Mucosa of descending colon (tissue), 3 donors: ENCODE measurements at regions not wholly inside any gene's neighbourhood (a gene's known extent, or its start where the extent isn't known, plus 50 kb on each side); places are given as distances from the start of the nearest gene placed in this dataset.

ENCODE experiments used
- ATAC-seq: fragments of 200-7000 bp; cut with Tn5 transposase; one replicate; pipeline ENCODE4 v1.9.1; 2020; ENCODE audit warnings: mild to moderate bottlenecking, moderate library complexity
- DNase-seq, 3 donors: peaks; one replicate each; pipeline ENCODE4 v3.0.0-alpha.2; 2020
- H3K36me3 ChIP-seq: fragments of 200-600 bp; one replicate; pipeline ENCODE4 v1.8.0; 2021; ENCODE audit warnings: low read depth, mild to moderate bottlenecking
- H3K4me1 ChIP-seq: fragments of 200-600 bp; one replicate; pipeline ENCODE4 v1.8.0; 2021; ENCODE audit warnings: low read depth, mild to moderate bottlenecking
- H3K4me3 ChIP-seq: fragments of 200-600 bp; one replicate; pipeline ENCODE4 v1.8.0; 2021; ENCODE audit warnings: mild to moderate bottlenecking
- H3K9me3 ChIP-seq: fragments of 200-600 bp; one replicate; pipeline ENCODE4 v1.8.0; 2021; ENCODE audit warnings: mild to moderate bottlenecking
- intact Hi-C, 2 donors: fragments of 100-400 bp; cut with DNase I in 1 of 2; cut with micrococcal nuclease in 1 of 2; formaldehyde crosslinking; loops; one replicate each; pipeline versions ENCODE4 v1.11.0 to v1.11.1; 2022; cut with DNase I, micrococcal nuclease
- TF ChIP-seq, protein P1 (sequence below): fragments of 200-600 bp; IDR thresholded peaks from one replicate; pipeline ENCODE4 v1.8.0; 2022; ENCODE audit warnings: antibody characterized with exemption, mild to moderate bottlenecking
- donor health status: DM: no; HTN: no; CAD: no; lungs with moderate emphysema.
- donor health status: DM: no; HTN: no; CAD: no.
- donor health status: DM: no; HTN: yes; CAD: no.

DNA sequence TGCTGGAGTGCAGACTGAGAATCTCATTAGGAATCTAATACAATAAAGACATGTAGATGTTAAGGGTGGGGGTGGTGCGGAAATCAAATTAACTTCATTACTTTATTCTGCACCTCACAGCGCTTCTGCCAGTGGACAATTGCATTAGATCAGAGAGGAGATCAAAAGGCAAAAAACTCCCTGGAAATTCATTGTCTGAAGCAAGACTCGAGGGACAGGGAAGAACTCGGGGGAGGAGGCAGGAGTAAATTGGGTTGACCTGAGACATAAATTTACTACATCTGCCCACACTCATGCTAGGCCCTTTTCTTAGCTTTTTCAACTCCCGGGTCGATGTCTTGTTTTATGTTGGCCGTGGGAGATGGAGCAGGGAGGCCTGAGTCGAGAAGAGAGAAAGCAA, 315.4 kb downstream of the SPATA17 start:
- no peaks in the 10 kb centered on the region for H3K9me3 ChIP-seq
- intact Hi-C loops: no loop called here
- no peak for ATAC-seq
- TF ChIP-seq, protein P1, sequence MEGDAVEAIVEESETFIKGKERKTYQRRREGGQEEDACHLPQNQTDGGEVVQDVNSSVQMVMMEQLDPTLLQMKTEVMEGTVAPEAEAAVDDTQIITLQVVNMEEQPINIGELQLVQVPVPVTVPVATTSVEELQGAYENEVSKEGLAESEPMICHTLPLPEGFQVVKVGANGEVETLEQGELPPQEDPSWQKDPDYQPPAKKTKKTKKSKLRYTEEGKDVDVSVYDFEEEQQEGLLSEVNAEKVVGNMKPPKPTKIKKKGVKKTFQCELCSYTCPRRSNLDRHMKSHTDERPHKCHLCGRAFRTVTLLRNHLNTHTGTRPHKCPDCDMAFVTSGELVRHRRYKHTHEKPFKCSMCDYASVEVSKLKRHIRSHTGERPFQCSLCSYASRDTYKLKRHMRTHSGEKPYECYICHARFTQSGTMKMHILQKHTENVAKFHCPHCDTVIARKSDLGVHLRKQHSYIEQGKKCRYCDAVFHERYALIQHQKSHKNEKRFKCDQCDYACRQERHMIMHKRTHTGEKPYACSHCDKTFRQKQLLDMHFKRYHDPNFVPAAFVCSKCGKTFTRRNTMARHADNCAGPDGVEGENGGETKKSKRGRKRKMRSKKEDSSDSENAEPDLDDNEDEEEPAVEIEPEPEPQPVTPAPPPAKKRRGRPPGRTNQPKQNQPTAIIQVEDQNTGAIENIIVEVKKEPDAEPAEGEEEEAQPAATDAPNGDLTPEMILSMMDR: no peak
- no peaks in the 10 kb centered on the region for H3K4me1 ChIP-seq
- DNase-seq: no peak
- no peak overlapping the region for H3K4me3 ChIP-seq
- no peaks in the 10 kb centered on the region for H3K36me3 ChIP-seq

DNA sequence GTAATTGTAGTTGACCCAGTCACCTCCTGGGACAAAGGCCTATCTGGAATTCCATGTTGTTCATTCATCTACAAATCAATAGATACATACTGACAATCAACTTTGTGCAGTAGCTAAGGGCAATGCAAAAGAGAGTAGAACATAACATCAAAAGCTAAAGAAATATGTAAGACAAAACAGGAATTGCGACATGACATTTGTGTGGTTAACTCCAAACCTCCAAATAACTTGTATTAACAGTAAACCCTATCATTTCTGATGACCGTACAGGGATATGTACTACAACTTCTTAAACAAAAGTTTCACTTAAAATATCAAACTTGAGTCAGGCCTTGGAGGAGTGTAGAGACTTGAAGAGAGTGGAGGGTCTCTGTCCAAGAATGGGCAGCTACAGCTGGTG, 317.6 kb downstream of the SPATA17 start:
- H3K4me3 ChIP-seq: no peak overlapping the region
- H3K4me1 ChIP-seq: no peaks in the 10 kb centered on the region
- DNase-seq (no peak), ATAC-seq (no peak)
- H3K9me3 ChIP-seq: no peaks in the 10 kb centered on the region
- intact Hi-C loops: no loop called here
- no peaks in the 10 kb centered on the region for H3K36me3 ChIP-seq
- TF ChIP-seq, protein P1: no peak

DNA sequence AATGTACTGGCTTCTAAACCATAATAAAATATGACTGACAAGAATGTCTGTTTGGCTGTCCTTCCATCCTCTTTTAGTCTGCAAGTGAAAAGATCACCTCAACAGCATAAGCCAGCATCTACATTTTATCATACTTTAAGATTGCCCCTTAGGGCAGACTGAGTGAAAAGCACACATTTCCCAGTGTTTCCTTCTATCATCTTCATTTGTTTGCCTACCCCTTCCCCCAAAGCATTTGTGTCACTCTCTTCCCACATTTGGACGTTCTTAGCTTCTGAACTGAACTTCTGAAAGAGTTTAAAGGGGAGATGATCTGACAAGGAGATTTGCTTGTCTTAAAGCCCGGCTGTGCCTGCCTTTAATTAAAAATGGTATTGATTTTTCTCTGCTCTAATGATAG, 322.2 kb downstream of the SPATA17 start:
- ATAC-seq: no peak

DNA sequence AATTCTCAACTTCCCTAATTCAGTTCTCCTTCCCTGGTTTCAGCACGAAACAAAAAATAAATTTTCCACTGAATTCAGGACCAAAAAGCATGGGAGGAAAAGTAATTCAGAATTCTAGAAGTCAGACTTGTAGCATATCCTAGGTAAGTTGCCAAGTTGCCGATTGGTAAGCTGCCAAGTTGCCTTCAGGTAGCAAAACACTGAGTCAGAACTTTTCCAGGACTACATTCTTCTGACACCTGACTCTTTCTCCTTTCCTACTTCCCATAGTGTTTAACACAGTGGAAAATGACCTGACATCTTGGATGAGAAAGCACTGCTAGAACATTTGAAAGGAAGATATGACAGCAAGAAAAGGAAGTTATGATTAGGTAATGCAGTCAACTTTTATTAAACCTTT, 322.8 kb downstream of the SPATA17 start:
- no peaks in the 10 kb centered on the region for H3K4me1 ChIP-seq
- no peak for ATAC-seq
- H3K36me3 ChIP-seq: no peaks in the 10 kb centered on the region
- intact Hi-C loops: no loop called here
- TF ChIP-seq, protein P1: no peak
- H3K9me3 ChIP-seq: no peaks in the 10 kb centered on the region
- H3K4me3 ChIP-seq: no peak overlapping the region
- DNase-seq: no peak

More for the DNA sequence above, 322.2 kb downstream of the SPATA17 start:
- H3K4me3 ChIP-seq: no peak overlapping the region
- TF ChIP-seq, protein P1: no peak
- no peaks in the 10 kb centered on the region for H3K36me3 ChIP-seq
- H3K9me3 ChIP-seq: no peaks in the 10 kb centered on the region
- DNase-seq: no peak
- intact Hi-C loops: no loop called here
- H3K4me1 ChIP-seq: no peaks in the 10 kb centered on the region

DNA sequence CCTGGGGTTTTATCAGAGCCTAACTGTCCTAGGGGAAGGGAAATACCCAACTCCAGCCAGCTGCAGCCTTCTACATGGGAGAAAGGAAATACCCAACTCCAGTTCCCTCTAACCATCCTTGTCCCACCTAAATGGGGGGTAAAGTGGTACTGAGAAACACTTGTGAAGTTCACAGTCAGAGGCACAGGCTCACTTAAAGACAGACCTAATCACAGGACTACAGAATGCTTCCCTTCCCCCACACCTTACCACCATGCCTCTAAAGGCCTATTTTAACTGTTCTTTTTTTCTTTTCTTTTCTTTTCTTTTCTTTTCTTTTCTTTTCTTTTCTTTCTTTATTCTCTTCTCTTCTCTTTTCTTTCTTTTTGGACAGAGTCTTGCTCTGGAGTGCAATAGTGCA, 324.6 kb downstream of the SPATA17 start:
- intact Hi-C loops: no loop called here
- ATAC-seq: no peak
- no peak overlapping the region for H3K4me3 ChIP-seq
- no peaks in the 10 kb centered on the region for H3K4me1 ChIP-seq
- DNase-seq: no peak
- no peaks in the 10 kb centered on the region for H3K9me3 ChIP-seq
- TF ChIP-seq, protein P1: no peak
- no peaks in the 10 kb centered on the region for H3K36me3 ChIP-seq

DNA sequence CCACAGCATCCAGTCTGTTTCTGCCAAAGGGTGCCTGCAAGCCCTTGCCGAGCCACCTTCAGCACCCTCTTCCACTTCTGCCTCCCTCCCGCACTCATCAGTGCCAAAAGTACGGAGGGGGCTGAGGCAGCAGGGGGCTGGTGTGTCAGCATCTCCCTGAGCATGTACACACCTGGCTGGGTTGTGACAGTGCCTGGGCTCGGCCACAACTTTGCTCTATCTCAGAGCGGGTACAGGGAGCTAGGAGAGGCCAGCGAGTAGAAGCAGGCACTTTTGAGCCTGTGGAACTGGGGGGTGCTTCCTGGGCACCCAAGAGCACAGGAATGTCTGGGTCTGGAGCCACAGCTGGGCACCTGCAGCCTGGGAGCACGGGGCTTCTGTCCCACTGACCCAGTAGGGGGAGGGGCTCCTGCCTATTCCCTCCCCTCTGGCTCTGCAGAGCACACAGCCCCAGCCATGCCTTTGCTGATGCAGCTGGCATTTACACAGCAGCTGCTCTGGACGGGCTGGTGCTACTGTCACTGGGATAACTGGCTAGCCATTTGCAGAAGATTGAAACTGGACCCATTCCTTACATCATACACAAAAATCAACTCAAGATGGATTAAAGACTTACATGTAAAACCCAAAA, 319.8 kb upstream of the RRP15 start:
- no peak for DNase-seq
- H3K9me3 ChIP-seq: no peaks in the 10 kb centered on the region
- H3K36me3 ChIP-seq: no peaks in the 10 kb centered on the region
- H3K4me3 ChIP-seq: no peak overlapping the region
- peak; percentile 8 for ATAC-seq
- H3K4me1 ChIP-seq: no peaks in the 10 kb centered on the region
- TF ChIP-seq, protein P1: no peak
- intact Hi-C loops: no loop called here
